Transverse colon (tissue), 4 donors: ENCODE measurements at regions not wholly inside any gene's neighbourhood (a gene's known extent, or its start where the extent isn't known, plus 50 kb on each side); places are given as distances from the start of the nearest gene placed in this dataset.
A peak's percentile ranks its signal among the peaks of the same experiment; 100 is the strongest.

Experiments used
- DNase-seq: peaks from one replicate; pipeline ENCODE4 v3.0.0-alpha.2; 2019
- H3K27ac ChIP-seq, 4 donors: fragments of 200-600 bp; sonication (generic); 2 replicates each; pipeline ENCODE4 v1.5.1; 2016 to 2018; ENCODE audit warnings: inconsistent platforms in 4 of 4
- H3K27me3 ChIP-seq: fragments of 200-600 bp; sonication (generic); 2 replicates; pipeline ENCODE4 v1.5.1; 2017; ENCODE audit warnings: inconsistent platforms
- H3K36me3 ChIP-seq, 4 donors: fragments of 200-600 bp; sonication (generic); 2 replicates each; pipeline ENCODE4 v1.5.1; 2017 to 2019; ENCODE audit warnings: inconsistent platforms in 4 of 4
- H3K4me1 ChIP-seq, 4 donors: fragments of 200-600 bp; sonication (generic); 2 replicates each; pipeline ENCODE4 v1.5.1; 2017 to 2020; ENCODE audit warnings: inconsistent platforms in 4 of 4
- H3K4me3 ChIP-seq, 4 donors: fragments of 200-600 bp; sonication (generic); 1 replicate in 1 of 4; 2 replicates in 3 of 4; pipeline versions ENCODE4 v1.5.1 to v1.6.1; 2017 to 2019; ENCODE audit warnings: inconsistent platforms in 4 of 4
- H3K9me3 ChIP-seq, 2 donors: fragments of 200-600 bp; sonication (generic); 2 replicates each; pipeline ENCODE4 v1.5.1; 2017 to 2019; ENCODE audit warnings: inconsistent platforms in 2 of 2
- CTCF ChIP-seq, 5 experiments: fragments of 200-600 bp in 3 of 5; fragments of 450-650 bp in 2 of 5; sonication (generic) in 3 of 5; IDR thresholded peaks; 1 replicate in 2 of 5; 2 replicates in 3 of 5; pipeline ENCODE4 v1.5.1; 2016 to 2017; ENCODE audit warnings: antibody characterized with exemption in 5 of 5, inconsistent platforms in 3 of 5, mild to moderate bottlenecking in 2 of 5, moderate library complexity in 1 of 5
- EP300 ChIP-seq: sonication (generic); formaldehyde crosslinking; IDR thresholded peaks from one replicate; pipeline ENCODE4 v1.6.1; 2017; ENCODE audit warnings: antibody characterized with exemption, low read depth
- POLR2A ChIP-seq: fragments of 450-650 bp; IDR thresholded peaks from one replicate; pipeline ENCODE4 v1.6.1; 2016; ENCODE audit warnings: antibody characterized with exemption, mild to moderate bottlenecking, moderate library complexity
- POLR2AphosphoS5 ChIP-seq, 3 donors: sonication (generic); formaldehyde crosslinking; IDR thresholded peaks; one replicate each; pipeline ENCODE4 v1.6.1; 2016; ENCODE audit warnings: antibody characterized with exemption in 3 of 3
- WGBS, 2 donors: methylation state at CpG; one replicate each; pipeline ENCODE4 v1.1.5; 2018; ENCODE audit warnings: low coverage in 1 of 2; 5-methylcytosine and 5-hydroxymethylcytosine counted together
- in situ Hi-C, 4 donors: fragments of 200-750 bp; cut with MboI; loops; one replicate each; pipeline versions ENCODE4 v1.15.0 to v1.15.1; 2017; ENCODE audit warnings: low sequenced_read_pairs in 3 of 4, low pct_ligation_motif_present in 1 of 4, low pct_unique_long_range_greater_than_20kb in 1 of 4
- intact Hi-C: fragments of 100-400 bp; cut with DNase I; formaldehyde crosslinking; loops from one replicate; pipeline ENCODE4 v1.15.1; 2023; ENCODE audit warnings: low total_unique reads

GRCh38 chr9:91486699-91487497 is 63.3 kb upstream of the NFIL3 start:
- no peak overlapping the region for H3K4me3 ChIP-seq
- WGBS, 2 donors = 74 to 85% methylated on average over 4 to 6 of the region's 6 CpGs
- TF ChIP-seq CTCF (IDR thresholded peaks at IDR 0.05) (no peak), POLR2AphosphoS5 (IDR thresholded peaks at IDR 0.05) (no peak), EP300 (no peak), POLR2A (no peak)
- intact Hi-C loops (no loop called here), in situ Hi-C loops (no loop called here)
- H3K27me3 ChIP-seq = no peaks in the 10 kb centered on the region
- DNase-seq = no peak
- H3K27ac ChIP-seq = no peak overlapping the region
- H3K9me3 ChIP-seq = no peaks in the 10 kb centered on the region
- no peaks in the 10 kb centered on the region for H3K4me1 ChIP-seq
- no peaks in the 10 kb centered on the region for H3K36me3 ChIP-seq

- Histone ChIP-seq H3K27ac (no peak overlapping the region), H3K4me1 (no peaks in the 10 kb centered on the region), H3K36me3 (no peaks in the 10 kb centered on the region), H3K9me3 (no peaks in the 10 kb centered on the region), H3K4me3 (no peak overlapping the region), H3K27me3 (no peaks in the 10 kb centered on the region)
- DNase-seq = no peak
- intact Hi-C loops (no loop called here), in situ Hi-C loops (no loop called here)
- TF ChIP-seq EP300 = no peak
- TF ChIP-seq POLR2A = no peak
- no peak for TF ChIP-seq CTCF (IDR thresholded peaks at IDR 0.05)
- no peak for TF ChIP-seq POLR2AphosphoS5 (IDR thresholded peaks at IDR 0.05)
- 93% methylated on average over 5 of the region's 5 CpGs for WGBS, 2 donors
These were observed 61.4 kb upstream of the NFIL3 start for GRCh38 chr9:91485006-91485405.

- Histone ChIP-seq H3K36me3 (no peaks in the 10 kb centered on the region), H3K4me3 (no peak overlapping the region), H3K9me3 (no peaks in the 10 kb centered on the region), H3K4me1 (no peaks in the 10 kb centered on the region), H3K27ac (peak overlapping the region; percentile 45 to 61 (median 54)), H3K27me3 (no peaks in the 10 kb centered on the region)
- intact Hi-C loops (no loop called here), in situ Hi-C loops (no loop called here)
- no peak for DNase-seq
- 76 to 100% methylated on average over 1 to 8 of the region's 8 CpGs for WGBS, 2 donors
- TF ChIP-seq EP300 (no peak), CTCF (IDR thresholded peaks at IDR 0.05) (no peak), POLR2AphosphoS5 (IDR thresholded peaks at IDR 0.05) (no peak), POLR2A (no peak)
These were observed 60.2 kb upstream of the NFIL3 start for GRCh38 chr9:91483835-91484234.

- no peak for DNase-seq
- H3K27me3 ChIP-seq = no peaks in the 10 kb centered on the region
These were observed 59.6 kb upstream of the NFIL3 start for GRCh38 chr9:91483189-91483691.

More at GRCh38 chr9:91483189-91483691, 59.6 kb upstream of the NFIL3 start:
- 48 to 55% methylated on average over 4 to 5 of the region's 5 CpGs for WGBS, 2 donors
- no peaks in the 10 kb centered on the region for H3K36me3 ChIP-seq
- peak in 1 of 3 donors; percentile 54 for TF ChIP-seq POLR2AphosphoS5 (IDR thresholded peaks at IDR 0.05)
- peak; percentile 85 for TF ChIP-seq EP300
- no peak for TF ChIP-seq POLR2A
- no peak for TF ChIP-seq CTCF (IDR thresholded peaks at IDR 0.05)
- H3K4me1 ChIP-seq = no peaks in the 10 kb centered on the region
- no peaks in the 10 kb centered on the region for H3K9me3 ChIP-seq
- no peak overlapping the region for H3K4me3 ChIP-seq
- intact Hi-C loops (no loop called here), in situ Hi-C loops (no loop called here)
- H3K27ac ChIP-seq = peak overlapping the region; percentile 45 to 61 (median 54)
